HepG2 (cell line): ENCODE measurements at regions not wholly inside any gene's neighbourhood (a gene's known extent, or its start where the extent isn't known, plus 50 kb on each side); places are given as distances from the start of the nearest gene placed in this dataset.

Experiments used
- ATAC-seq: fragments of 200-7000 bp; cut with Tn5 transposase; 3 replicates; pipeline ENCODE4 v1.9.1; 2020; ENCODE audit warnings: mild to moderate bottlenecking, moderate library complexity
- BruUV-seq: library from RNA; stranded (reverse); fragments of 400-500 nt; replicated peaks from 2 replicates; lab custom pipeline; 2021; lab: Mats Ljungman, UMichigan
- CTCF ChIA-PET: fragments of 300-600 bp; formaldehyde crosslinking; extraction: SDS; loops from one replicate; lab custom pipeline; 2021; ENCODE audit warnings: low total read pairs, inconsistent platforms, low intra/inter-chr PET ratio; lab: Yijun Ruan, JAX
- POLR2A ChIA-PET: fragments of 350-600 bp; sonication (Branson Sonifier 250); formaldehyde crosslinking; loops from one replicate; lab custom pipeline; 2020; ENCODE audit warnings: antibody characterized with exemption, inconsistent platforms; lab: Yijun Ruan, JAX
- DNase-seq: peaks from one replicate; pipeline ENCODE4 v3.0.0-alpha.2; 2015; ENCODE audit warnings: low spot score
- FAIRE-seq: peaks from 3 replicates; lab custom pipeline; 2011; peaks lifted over from hg19 to GRCh38; lab: Jason Lieb, UNC
- H2AFZ ChIP-seq: one replicate; pipeline ENCODE4 v1.6.1; 2011; ENCODE audit warnings: low read length, inconsistent platforms
- H3K27ac ChIP-seq: fragments of 300-600 bp; 3 replicates; pipeline ENCODE4 v1.8.0; 2011; ENCODE audit warnings: mixed run types, mild to moderate bottlenecking, mixed read lengths, low read length, inconsistent platforms; ENCODE audit not compliant: insufficient read depth; ENCODE audit errors: extremely low read length
- H3K27me3 ChIP-seq, 2 experiments: fragments of 200-600 bp in 1 of 2; 2 replicates in 1 of 2; 3 replicates in 1 of 2; pipeline versions ENCODE4 v1.6.0 to v1.8.0; 2011; ENCODE audit warnings: low read length in 2 of 2, mild to moderate bottlenecking in 2 of 2, moderate library complexity in 2 of 2, inconsistent platforms in 1 of 2; ENCODE audit not compliant: insufficient read depth in 2 of 2, control insufficient read depth in 1 of 2
- H3K36me3 ChIP-seq, 2 experiments: fragments of 200-600 bp in 1 of 2; replicated peaks in 1 of 2; 2 replicates in 1 of 2; 3 replicates in 1 of 2; pipeline versions ENCODE4 v1.5.1 to v1.8.0; 2011; ENCODE audit warnings: low read length in 2 of 2, inconsistent platforms in 1 of 2; ENCODE audit not compliant: insufficient read depth in 2 of 2, control insufficient read depth in 1 of 2
- H3K4me1 ChIP-seq: 2 replicates; pipeline ENCODE4 v1.5.1; 2012; ENCODE audit warnings: low read length, inconsistent platforms; ENCODE audit not compliant: insufficient read depth
- H3K4me2 ChIP-seq: 2 replicates; pipeline ENCODE4 v1.6.0; 2011; ENCODE audit warnings: low read depth, low read length, inconsistent platforms
- H3K4me3 ChIP-seq, 3 experiments: fragments of 200-600 bp in 1 of 3; sonication (generic), shearing (Covaris generic) in 1 of 3; replicated peaks in 1 of 3; 2 replicates each; pipeline ENCODE4 v1.5.1; 2011 to 2016; ENCODE audit warnings: low read length in 3 of 3, inconsistent platforms in 2 of 3, low read depth in 2 of 3, mild to moderate bottlenecking in 2 of 3, control low read depth in 1 of 3, mixed read lengths in 1 of 3; ENCODE audit not compliant: insufficient read depth in 1 of 3
- H3K79me2 ChIP-seq: one replicate; pipeline ENCODE4 v1.6.1; 2011; ENCODE audit warnings: low read length, inconsistent platforms; ENCODE audit not compliant: insufficient read depth
- H3K9ac ChIP-seq: 2 replicates; pipeline ENCODE4 v1.6.0; 2011; ENCODE audit warnings: mild to moderate bottlenecking, low read depth, low read length, inconsistent platforms; ENCODE audit not compliant: insufficient read depth
- H3K9me3 ChIP-seq: 2 replicates; pipeline ENCODE4 v1.5.1; 2012; ENCODE audit warnings: mild to moderate bottlenecking, low read length
- H4K20me1 ChIP-seq: 2 replicates; pipeline ENCODE4 v1.6.0; 2011; ENCODE audit warnings: inconsistent platforms, mild to moderate bottlenecking, low read length, moderate library complexity; ENCODE audit not compliant: insufficient read depth
- BRF2 ChIP-seq: sonication (generic); formaldehyde crosslinking; IDR thresholded peaks from 2 replicates; pipeline ENCODE4 v1.8.1; 2022; ENCODE audit warnings: mild to moderate bottlenecking, missing genetic modification reagents
- CENPX ChIP-seq: sonication (generic); formaldehyde crosslinking; IDR thresholded peaks from 2 replicates; pipeline ENCODE4 v1.9.0; 2021; ENCODE audit warnings: mild to moderate bottlenecking, missing genetic modification reagents, moderate library complexity
- ERF ChIP-seq: IDR thresholded peaks from 2 replicates; pipeline ENCODE4 v1.6.1; 2018; ENCODE audit warnings: missing biosample characterization, missing genetic modification reagents
- KDM3A ChIP-seq: IDR thresholded peaks from 2 replicates; pipeline ENCODE4 v1.6.1; 2018; ENCODE audit warnings: low read depth, missing compliant biosample characterization
- MAZ ChIP-seq, 2 experiments: sonication (generic) in 1 of 2; formaldehyde crosslinking in 1 of 2; IDR thresholded peaks; 2 replicates each; pipeline versions ENCODE4 v1.5.0 to v1.6.1; 2012 to 2020; ENCODE audit warnings: low read depth in 2 of 2, mild to moderate bottlenecking in 2 of 2, borderline replicate concordance in 1 of 2, improper control_type of control experiment in 1 of 2, low read length in 1 of 2, missing genetic modification reagents in 1 of 2, moderate library complexity in 1 of 2
- MBD4 ChIP-seq: IDR thresholded peaks from 2 replicates; pipeline ENCODE4 v1.6.1; 2012; ENCODE audit warnings: low read length, inconsistent platforms, borderline replicate concordance
- PTBP1 ChIP-seq: fragments of 200-400 bp; formaldehyde crosslinking; IDR thresholded peaks from 2 replicates; pipeline ENCODE4 v1.6.1; 2018; ENCODE audit warnings: low read length, low read depth; ENCODE audit not compliant: poor library complexity, severe bottlenecking
- SMARCE1 ChIP-seq: fragments of 450-650 bp; IDR thresholded peaks from 2 replicates; pipeline ENCODE4 v1.6.1; 2017; ENCODE audit warnings: borderline replicate concordance
- ZFP36 ChIP-seq: fragments of 150-350 bp; IDR thresholded peaks from 2 replicates; pipeline ENCODE4 v1.6.1; 2018; ENCODE audit warnings: borderline replicate concordance, low read length, low read depth; ENCODE audit not compliant: partially characterized antibody
- ZNF256 ChIP-seq: sonication (generic); formaldehyde crosslinking; conservative IDR thresholded peaks from 2 replicates; pipeline ENCODE4 v1.4.0; 2020; ENCODE audit warnings: missing genetic modification reagents
- ZNF337 ChIP-seq: sonication (generic); formaldehyde crosslinking; IDR thresholded peaks from 2 replicates; pipeline ENCODE4 v1.5.1; 2020; ENCODE audit warnings: missing genetic modification reagents, low read depth, mild to moderate bottlenecking, borderline replicate concordance
- WGBS: methylation state at CpG from one replicate; pipeline ENCODE4 v1.1.6; 2017; ENCODE audit warnings: low lambda C conversion rate; 5-methylcytosine and 5-hydroxymethylcytosine counted together
- in situ Hi-C: cut with HindIII; loops from 2 replicates; pipeline ENCODE4 v1.10.0; 2017; ENCODE audit warnings: low pct_unique_long_range_greater_than_20kb; ENCODE audit not compliant: extremely low pct_ligation_motif_present
- intact Hi-C: fragments of 100-400 bp; cut with micrococcal nuclease; formaldehyde crosslinking; loops from one replicate; pipeline ENCODE4 v1.10.0; 2022; ENCODE audit not compliant: unreplicated experiment
- TF ChIP-seq, protein P1 (sequence below): sonication (generic); formaldehyde crosslinking; IDR thresholded peaks from 2 replicates; pipeline ENCODE4 v1.9.0; 2022; ENCODE audit warnings: low read depth, missing genetic modification reagents
- TF ChIP-seq, protein P2 (sequence below): sonication (generic); formaldehyde crosslinking; IDR thresholded peaks from 2 replicates; pipeline ENCODE4 v1.5.0; 2020; ENCODE audit warnings: mild to moderate bottlenecking, missing genetic modification reagents
- TF ChIP-seq, protein P3 (sequence below): sonication (generic); formaldehyde crosslinking; IDR thresholded peaks from 2 replicates; pipeline ENCODE4 v1.4.0; 2020; ENCODE audit warnings: mild to moderate bottlenecking, missing genetic modification reagents
- TF ChIP-seq, protein P4 (sequence below): sonication (generic); formaldehyde crosslinking; IDR thresholded peaks from 2 replicates; pipeline ENCODE4 v1.9.0; 2021; ENCODE audit warnings: missing genetic modification reagents, borderline replicate concordance

GRCh38 chr12:46436747-46437146 is 64.2 kb upstream of the SLC38A2 start:
- H2AFZ ChIP-seq = no peak overlapping the region
- ChIA-PET POLR2A (no interaction called here), CTCF (no interaction called here)
- WGBS = 59% methylated on average over 3 of the region's 3 CpGs
- H3K4me1 ChIP-seq = peaks cover 8% of the 10 kb centered on the region
- intact Hi-C loops = no loop called here
- H3K79me2 ChIP-seq = no peaks in the 10 kb centered on the region
- no peaks in the 10 kb centered on the region for H4K20me1 ChIP-seq
- no TSS peak for BruUV-seq
- ATAC-seq (no peak), DNase-seq (no peak), FAIRE-seq (no peak)
- in situ Hi-C loops = no loop called here
- no peak overlapping the region for H3K4me2 ChIP-seq
- no peak overlapping the region for H3K27ac ChIP-seq
- no peaks in the 10 kb centered on the region for H3K36me3 ChIP-seq
- H3K9me3 ChIP-seq = no peaks in the 10 kb centered on the region
- no peaks in the 10 kb centered on the region for H3K27me3 ChIP-seq
- H3K9ac ChIP-seq = no peak overlapping the region
- H3K4me3 ChIP-seq = no peak overlapping the region
- TF ChIP-seq, protein P1, sequence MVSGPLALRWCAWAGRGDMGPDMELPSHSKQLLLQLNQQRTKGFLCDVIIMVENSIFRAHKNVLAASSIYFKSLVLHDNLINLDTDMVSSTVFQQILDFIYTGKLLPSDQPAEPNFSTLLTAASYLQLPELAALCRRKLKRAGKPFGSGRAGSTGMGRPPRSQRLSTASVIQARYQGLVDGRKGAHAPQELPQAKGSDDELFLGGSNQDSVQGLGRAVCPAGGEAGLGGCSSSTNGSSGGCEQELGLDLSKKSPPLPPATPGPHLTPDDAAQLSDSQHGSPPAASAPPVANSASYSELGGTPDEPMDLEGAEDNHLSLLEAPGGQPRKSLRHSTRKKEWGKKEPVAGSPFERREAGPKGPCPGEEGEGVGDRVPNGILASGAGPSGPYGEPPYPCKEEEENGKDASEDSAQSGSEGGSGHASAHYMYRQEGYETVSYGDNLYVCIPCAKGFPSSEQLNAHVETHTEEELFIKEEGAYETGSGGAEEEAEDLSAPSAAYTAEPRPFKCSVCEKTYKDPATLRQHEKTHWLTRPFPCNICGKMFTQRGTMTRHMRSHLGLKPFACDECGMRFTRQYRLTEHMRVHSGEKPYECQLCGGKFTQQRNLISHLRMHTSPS (CRISPR knock-in tag) = no peak
- TF ChIP-seq ZNF256 (CRISPR knock-in tag) = no peak
- no peak for TF ChIP-seq MBD4
- no peak for TF ChIP-seq ZNF337 (CRISPR knock-in tag)
- TF ChIP-seq CENPX (CRISPR knock-in tag) = no peak
- no peak for TF ChIP-seq ERF (CRISPR knock-in tag)
- TF ChIP-seq MAZ (IDR thresholded peaks at IDR 0.05; ENCODE audit: borderline replicate concordance, low read depth, low read length) = no peak
- TF ChIP-seq MAZ (CRISPR knock-in tag; IDR thresholded peaks at IDR 0.05; ENCODE audit: low read depth) = no peak
- TF ChIP-seq BRF2 (CRISPR knock-in tag) = no peak
- TF ChIP-seq KDM3A (CRISPR knock-in tag) = no peak
- no peak for TF ChIP-seq PTBP1
- no peak for TF ChIP-seq ZFP36
- TF ChIP-seq SMARCE1 = no peak
- TF ChIP-seq, protein P2, sequence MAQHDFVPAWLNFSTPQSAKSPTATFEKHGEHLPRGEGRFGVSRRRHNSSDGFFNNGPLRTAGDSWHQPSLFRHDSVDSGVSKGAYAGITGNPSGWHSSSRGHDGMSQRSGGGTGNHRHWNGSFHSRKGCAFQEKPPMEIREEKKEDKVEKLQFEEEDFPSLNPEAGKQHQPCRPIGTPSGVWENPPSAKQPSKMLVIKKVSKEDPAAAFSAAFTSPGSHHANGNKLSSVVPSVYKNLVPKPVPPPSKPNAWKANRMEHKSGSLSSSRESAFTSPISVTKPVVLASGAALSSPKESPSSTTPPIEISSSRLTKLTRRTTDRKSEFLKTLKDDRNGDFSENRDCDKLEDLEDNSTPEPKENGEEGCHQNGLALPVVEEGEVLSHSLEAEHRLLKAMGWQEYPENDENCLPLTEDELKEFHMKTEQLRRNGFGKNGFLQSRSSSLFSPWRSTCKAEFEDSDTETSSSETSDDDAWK (CRISPR knock-in tag) = no peak
- TF ChIP-seq, protein P3, sequence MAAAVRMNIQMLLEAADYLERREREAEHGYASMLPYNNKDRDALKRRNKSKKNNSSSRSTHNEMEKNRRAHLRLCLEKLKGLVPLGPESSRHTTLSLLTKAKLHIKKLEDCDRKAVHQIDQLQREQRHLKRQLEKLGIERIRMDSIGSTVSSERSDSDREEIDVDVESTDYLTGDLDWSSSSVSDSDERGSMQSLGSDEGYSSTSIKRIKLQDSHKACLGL = no peak
- TF ChIP-seq, protein P4, sequence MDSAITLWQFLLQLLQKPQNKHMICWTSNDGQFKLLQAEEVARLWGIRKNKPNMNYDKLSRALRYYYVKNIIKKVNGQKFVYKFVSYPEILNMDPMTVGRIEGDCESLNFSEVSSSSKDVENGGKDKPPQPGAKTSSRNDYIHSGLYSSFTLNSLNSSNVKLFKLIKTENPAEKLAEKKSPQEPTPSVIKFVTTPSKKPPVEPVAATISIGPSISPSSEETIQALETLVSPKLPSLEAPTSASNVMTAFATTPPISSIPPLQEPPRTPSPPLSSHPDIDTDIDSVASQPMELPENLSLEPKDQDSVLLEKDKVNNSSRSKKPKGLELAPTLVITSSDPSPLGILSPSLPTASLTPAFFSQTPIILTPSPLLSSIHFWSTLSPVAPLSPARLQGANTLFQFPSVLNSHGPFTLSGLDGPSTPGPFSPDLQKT (CRISPR knock-in tag) = no peak
